GM12878 (cell line): ENCODE measurements at regions not wholly inside any gene's neighbourhood (a gene's known extent, or its start where the extent isn't known, plus 50 kb on each side); places are given as distances from the start of the nearest gene placed in this dataset.

ENCODE experiments used
- ATAC-seq: fragments of 200-7000 bp; cut with Tn5 transposase; 3 replicates; pipeline ENCODE4 v1.9.1; 2020; ENCODE audit warnings: mild to moderate bottlenecking, moderate library complexity
- BruUV-seq: library from RNA; stranded (reverse); fragments of 400-500 nt; replicated peaks from 2 replicates; lab custom pipeline; 2021; lab: Mats Ljungman, UMichigan
- CTCF ChIA-PET: fragments of 300-600 bp; sonication (Branson Sonifier 250); formaldehyde crosslinking; extraction: SDS; loops from one replicate; lab custom pipeline; 2021; ENCODE audit warnings: inconsistent platforms; lab: Yijun Ruan, JAX
- POLR2A ChIA-PET: fragments of 350-600 bp; formaldehyde crosslinking; extraction: SDS; loops from one replicate; lab custom pipeline; 2021; ENCODE audit warnings: inconsistent platforms; lab: Charles Lee
- RAD21 ChIA-PET: fragments of 300-600 bp; sonication (Branson Sonifier 250); formaldehyde crosslinking; loops from one replicate; lab custom pipeline; 2023; ENCODE audit warnings: antibody characterized with exemption; ENCODE audit not compliant: unreplicated experiment; lab: Charles Lee
- SMC1A ChIA-PET: fragments of 300-600 bp; sonication (Branson Sonifier 250); formaldehyde crosslinking; loops from one replicate; lab custom pipeline; 2023; ENCODE audit not compliant: unreplicated experiment, uncharacterized antibody; lab: Charles Lee
- DNase-seq: peaks from one replicate; pipeline ENCODE4 v3.0.0-alpha.2; 2011; ENCODE audit warnings: low read depth, low spot score
- FAIRE-seq: peaks from 3 replicates; lab custom pipeline; 2011; peaks lifted over from hg19 to GRCh38; lab: Jason Lieb, UNC
- H2AFZ ChIP-seq: 2 replicates; pipeline ENCODE4 v1.6.0; 2011; ENCODE audit warnings: low read depth, low read length, control low read depth; ENCODE audit not compliant: control insufficient read depth
- H3K27ac ChIP-seq: 2 replicates; pipeline ENCODE4 v1.5.1; 2011; ENCODE audit warnings: control low read depth; ENCODE audit not compliant: control insufficient read depth, insufficient read depth
- H3K27me3 ChIP-seq, 2 experiments: replicated peaks in 1 of 2; 2 replicates each; pipeline versions ENCODE4 v1.6.0 to v1.6.1; 2011; ENCODE audit warnings: low read length in 1 of 2; ENCODE audit not compliant: control insufficient read depth in 2 of 2, insufficient read depth in 2 of 2
- H3K36me3 ChIP-seq, 2 experiments: 2 replicates each; pipeline ENCODE4 v1.5.1; 2011; ENCODE audit warnings: low read length in 1 of 2; ENCODE audit not compliant: control insufficient read depth in 2 of 2, insufficient read depth in 2 of 2
- H3K4me1 ChIP-seq: 2 replicates; pipeline ENCODE4 v1.6.1; 2011; ENCODE audit warnings: mild to moderate bottlenecking, low read length, moderate library complexity, mixed read lengths; ENCODE audit not compliant: control insufficient read depth, insufficient read depth
- H3K4me2 ChIP-seq: 2 replicates; pipeline ENCODE4 v1.6.0; 2011; ENCODE audit warnings: control low read depth; ENCODE audit not compliant: control insufficient read depth, insufficient read depth
- H3K4me3 ChIP-seq: fragments of 200-600 bp; sonication (generic); 2 replicates; pipeline ENCODE4 v1.5.1; 2016
- H3K79me2 ChIP-seq: 2 replicates; pipeline ENCODE4 v1.6.0; 2011; ENCODE audit warnings: low read length; ENCODE audit not compliant: control insufficient read depth, insufficient read depth
- H3K9ac ChIP-seq: 2 replicates; pipeline ENCODE4 v1.8.0; 2011; ENCODE audit warnings: low read length, control low read depth, mixed read lengths; ENCODE audit not compliant: control insufficient read depth, insufficient read depth
- H3K9me3 ChIP-seq: replicated peaks from 3 replicates; pipeline ENCODE4 v1.5.1; 2011; ENCODE audit warnings: mild to moderate bottlenecking, low read length; ENCODE audit not compliant: control insufficient read depth, insufficient read depth
- H4K20me1 ChIP-seq: 2 replicates; pipeline ENCODE4 v1.6.0; 2011; ENCODE audit not compliant: control insufficient read depth, insufficient read depth
- CREB1 ChIP-seq: IDR thresholded peaks from 2 replicates; pipeline ENCODE4 v1.6.1; 2012; ENCODE audit warnings: low read depth, mild to moderate bottlenecking, inconsistent platforms
- E2F4 ChIP-seq: IDR thresholded peaks from 2 replicates; pipeline ENCODE4 v1.6.1; 2012; ENCODE audit warnings: low read depth, low read length, improper control_type of control experiment
- HDGF ChIP-seq: fragments of 450-650 bp; IDR thresholded peaks from 2 replicates; pipeline ENCODE4 v1.6.1; 2016; ENCODE audit warnings: antibody characterized with exemption
- RB1 ChIP-seq: fragments of 450-650 bp; formaldehyde crosslinking; IDR thresholded peaks from 2 replicates; pipeline ENCODE4 v1.6.1; 2017; ENCODE audit warnings: mild to moderate bottlenecking, borderline replicate concordance
- STAT1 ChIP-seq: fragments of 450-650 bp; conservative IDR thresholded peaks from 2 replicates; pipeline ENCODE4 v1.6.1; 2014; ENCODE audit warnings: antibody characterized with exemption, mild to moderate bottlenecking
- SUPT20H ChIP-seq: IDR thresholded peaks from 2 replicates; pipeline ENCODE4 v1.6.1; 2011; ENCODE audit warnings: low read depth, mild to moderate bottlenecking, low read length, moderate library complexity, borderline replicate concordance; ENCODE audit not compliant: control insufficient read depth
- TCF3 ChIP-seq: IDR thresholded peaks from 2 replicates; pipeline ENCODE4 v1.6.1; 2012; ENCODE audit warnings: low read depth, mild to moderate bottlenecking, low read length, borderline replicate concordance; ENCODE audit not compliant: insufficient read depth
- ZNF207 ChIP-seq: fragments of 450-650 bp; IDR thresholded peaks from 2 replicates; pipeline ENCODE4 v1.6.1; 2014; ENCODE audit warnings: antibody characterized with exemption, mild to moderate bottlenecking, borderline replicate concordance
- ZNF274 ChIP-seq: IDR thresholded peaks from one replicate; pipeline ENCODE4 v1.8.0; 2011; ENCODE audit not compliant: insufficient read length, insufficient read depth
- ZZZ3 ChIP-seq: IDR thresholded peaks from 2 replicates; pipeline ENCODE4 v1.6.1; 2011; ENCODE audit warnings: low read depth; ENCODE audit not compliant: control insufficient read depth, insufficient read length
- WGBS: methylation state at CpG from one replicate; pipeline ENCODE4 v1.1.6; 2016; ENCODE audit warnings: low lambda C conversion rate; ENCODE audit not compliant: insufficient replicate concordance, insufficient coverage; ENCODE audit errors: missing lambda C conversion rate; 5-methylcytosine and 5-hydroxymethylcytosine counted together
- in situ Hi-C: fragments of 300-500 bp; cut with MboI; formaldehyde crosslinking; loops from 9 replicates; pipeline ENCODE4 v1.14.3; 2018; ENCODE audit warnings: mixed read lengths
- intact Hi-C: fragments of 100-400 bp; cut with micrococcal nuclease; formaldehyde crosslinking; loops from one replicate; pipeline ENCODE4 v1.14.2; 2022; ENCODE audit not compliant: unreplicated experiment
- TF ChIP-seq, protein P1 (sequence below): IDR thresholded peaks from 2 replicates; pipeline ENCODE4 v1.6.1; 2011; ENCODE audit warnings: low read depth, low read length, improper control_type of control experiment, borderline replicate concordance
- TF ChIP-seq, protein P2 (sequence below): fragments of 450-650 bp; formaldehyde crosslinking; IDR thresholded peaks from 2 replicates; pipeline ENCODE4 v1.5.0; 2022; ENCODE audit warnings: mild to moderate bottlenecking, missing genetic modification characterization

DNA sequence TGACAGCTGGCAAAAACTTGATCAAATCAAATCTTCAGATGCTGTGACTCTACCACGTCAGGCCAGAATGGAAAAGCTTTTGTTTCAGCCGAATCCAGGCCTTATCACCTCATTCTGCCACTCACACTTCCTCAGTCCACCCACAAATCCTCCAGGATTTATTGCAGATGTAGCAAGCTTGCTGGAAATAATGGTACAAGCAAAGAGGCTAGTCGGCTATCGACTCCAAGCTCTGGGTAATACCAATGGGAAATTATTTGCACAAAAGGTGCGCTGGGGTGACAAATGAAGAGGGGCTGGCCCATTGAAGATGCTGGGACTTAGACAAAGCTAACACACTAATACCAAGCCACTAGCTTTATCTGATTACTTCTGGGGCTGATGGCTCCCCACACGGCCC lies 250.5 kb downstream of the ASCL1 start (continued):
- no peak for TF ChIP-seq ZNF274
- TF ChIP-seq RB1, result no peak
- TF ChIP-seq HDGF, result no peak
- no peak for TF ChIP-seq ZZZ3
- TF ChIP-seq ZNF207, result no peak
- TF ChIP-seq CREB1, result no peak

DNA sequence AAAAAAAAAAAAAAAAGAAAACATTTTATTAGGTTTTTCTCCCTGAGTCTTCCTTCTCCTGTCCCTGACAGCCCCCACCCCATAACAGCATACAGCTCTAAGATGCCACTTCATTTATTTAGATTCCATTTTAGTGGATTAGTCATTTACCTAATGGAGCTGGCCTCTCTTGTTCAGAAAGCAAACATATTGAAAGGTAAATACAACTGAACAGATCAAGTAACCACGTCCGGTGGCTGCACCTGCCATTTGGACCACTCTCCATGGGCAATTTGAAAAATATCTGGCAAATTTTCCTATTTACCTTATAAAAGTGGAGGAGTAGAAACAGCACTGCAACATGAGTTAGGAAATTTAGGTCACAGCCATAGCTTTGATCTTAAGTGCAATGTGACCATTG lies 254.6 kb downstream of the C12orf42 start:
- no TSS peak for BruUV-seq
- DNase-seq, result no peak
- Histone ChIP-seq H2AFZ (no peak overlapping the region), H3K9me3 (no peaks in the 10 kb centered on the region; the same call in 2 of the 3 replicates), H3K36me3 (no peaks in the 10 kb centered on the region), H3K79me2 (no peaks in the 10 kb centered on the region), H4K20me1 (no peaks in the 10 kb centered on the region), H3K4me2 (no peak overlapping the region), H3K27me3 (no peaks in the 10 kb centered on the region), H3K27ac (no peak overlapping the region), H3K4me1 (no peaks in the 10 kb centered on the region), H3K4me3 (no peak overlapping the region), H3K9ac (no peak overlapping the region)
- TF ChIP-seq, protein P1, sequence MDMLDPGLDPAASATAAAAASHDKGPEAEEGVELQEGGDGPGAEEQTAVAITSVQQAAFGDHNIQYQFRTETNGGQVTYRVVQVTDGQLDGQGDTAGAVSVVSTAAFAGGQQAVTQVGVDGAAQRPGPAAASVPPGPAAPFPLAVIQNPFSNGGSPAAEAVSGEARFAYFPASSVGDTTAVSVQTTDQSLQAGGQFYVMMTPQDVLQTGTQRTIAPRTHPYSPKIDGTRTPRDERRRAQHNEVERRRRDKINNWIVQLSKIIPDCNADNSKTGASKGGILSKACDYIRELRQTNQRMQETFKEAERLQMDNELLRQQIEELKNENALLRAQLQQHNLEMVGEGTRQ, result no peak
- TF ChIP-seq TCF3 (no peak), E2F4 (no peak), SUPT20H (no peak), STAT1 (no peak)
- TF ChIP-seq, protein P2, sequence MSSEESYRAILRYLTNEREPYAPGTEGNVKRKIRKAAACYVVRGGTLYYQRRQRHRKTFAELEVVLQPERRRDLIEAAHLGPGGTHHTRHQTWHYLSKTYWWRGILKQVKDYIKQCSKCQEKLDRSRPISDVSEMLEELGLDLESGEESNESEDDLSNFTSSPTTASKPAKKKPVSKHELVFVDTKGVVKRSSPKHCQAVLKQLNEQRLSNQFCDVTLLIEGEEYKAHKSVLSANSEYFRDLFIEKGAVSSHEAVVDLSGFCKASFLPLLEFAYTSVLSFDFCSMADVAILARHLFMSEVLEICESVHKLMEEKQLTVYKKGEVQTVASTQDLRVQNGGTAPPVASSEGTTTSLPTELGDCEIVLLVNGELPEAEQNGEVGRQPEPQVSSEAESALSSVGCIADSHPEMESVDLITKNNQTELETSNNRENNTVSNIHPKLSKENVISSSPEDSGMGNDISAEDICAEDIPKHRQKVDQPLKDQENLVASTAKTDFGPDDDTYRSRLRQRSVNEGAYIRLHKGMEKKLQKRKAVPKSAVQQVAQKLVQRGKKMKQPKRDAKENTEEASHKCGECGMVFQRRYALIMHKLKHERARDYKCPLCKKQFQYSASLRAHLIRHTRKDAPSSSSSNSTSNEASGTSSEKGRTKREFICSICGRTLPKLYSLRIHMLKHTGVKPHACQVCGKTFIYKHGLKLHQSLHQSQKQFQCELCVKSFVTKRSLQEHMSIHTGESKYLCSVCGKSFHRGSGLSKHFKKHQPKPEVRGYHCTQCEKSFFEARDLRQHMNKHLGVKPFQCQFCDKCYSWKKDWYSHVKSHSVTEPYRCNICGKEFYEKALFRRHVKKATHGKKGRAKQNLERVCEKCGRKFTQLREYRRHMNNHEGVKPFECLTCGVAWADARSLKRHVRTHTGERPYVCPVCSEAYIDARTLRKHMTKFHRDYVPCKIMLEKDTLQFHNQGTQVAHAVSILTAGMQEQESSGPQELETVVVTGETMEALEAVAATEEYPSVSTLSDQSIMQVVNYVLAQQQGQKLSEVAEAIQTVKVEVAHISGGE, result no peak
- ChIA-PET SMC1A (interaction anchor here (1.4 kb wide), 1 partner anchor 72 kb away, joined by 6 read pairs; no protein-coding TSS in a partner anchor), RAD21 (no interaction called here), CTCF (interaction anchor here (0.6 to 1.4 kb wide), 3 partner anchors 17 to 505 kb away, joined by 3 to 4 read pairs (median 3); no protein-coding TSS in a partner anchor), POLR2A (no interaction called here)
- in situ Hi-C loops, result no loop called here
- no peak for ATAC-seq
- intact Hi-C loops, result no loop called here
- FAIRE-seq, result no peak
- 69% methylated on average over 2 of the region's 2 CpGs for WGBS
